Kidney (tissue), 13 donors: ENCODE measurements at regions not wholly inside any gene's neighbourhood (a gene's known extent, or its start where the extent isn't known, plus 50 kb on each side); places are given as distances from the start of the nearest gene placed in this dataset.

Experiments
- DNase-seq, 5 donors: peaks; one replicate each; pipeline ENCODE4 v3.0.0-alpha.2; 2013 to 2020
- FAIRE-seq: peaks from 2 replicates; lab custom pipeline; 2012; peaks lifted over from hg19 to GRCh38; lab: Jason Lieb, UNC
- H3K27ac ChIP-seq, 2 donors: one replicate each; pipeline ENCODE4 v1.7.0; 2013; ENCODE audit warnings: low read depth in 2 of 2, low read length in 2 of 2, inconsistent platforms in 1 of 2
- H3K27me3 ChIP-seq: one replicate; pipeline ENCODE4 v1.7.1; 2013; ENCODE audit warnings: low read length, inconsistent platforms; ENCODE audit not compliant: control insufficient read depth, insufficient read depth
- H3K36me3 ChIP-seq, 3 donors: one replicate each; pipeline versions ENCODE4 v1.7.0 to v1.7.1; 2013; ENCODE audit warnings: low read length in 3 of 3, control low read depth in 1 of 3, inconsistent platforms in 1 of 3; ENCODE audit not compliant: insufficient read depth in 3 of 3, control insufficient read depth in 2 of 3
- H3K4me1 ChIP-seq, 3 donors: one replicate each; pipeline versions ENCODE4 v1.7.0 to v1.7.1; 2013; ENCODE audit warnings: low read length in 3 of 3, inconsistent platforms in 1 of 3, low read depth in 1 of 3; ENCODE audit not compliant: control insufficient read depth in 2 of 3, insufficient read depth in 2 of 3
- H3K4me3 ChIP-seq, 3 donors: one replicate each; pipeline versions ENCODE4 v1.7.0 to v1.8.1; 2013; ENCODE audit warnings: low read length in 3 of 3, control low read depth in 1 of 3, inconsistent platforms in 1 of 3
- H3K9ac ChIP-seq, 3 donors: one replicate each; pipeline versions ENCODE4 v1.7.0 to v1.7.1; 2013; ENCODE audit warnings: low read length in 3 of 3, control low read depth in 1 of 3, inconsistent platforms in 1 of 3
- H3K9me3 ChIP-seq, 3 donors: one replicate each; pipeline versions ENCODE4 v1.7.0 to v1.7.1; 2013; ENCODE audit warnings: low read length in 3 of 3, control low read depth in 1 of 3, inconsistent platforms in 1 of 3; ENCODE audit not compliant: control insufficient read depth in 2 of 3, insufficient read depth in 1 of 3
- CTCF ChIP-seq: IDR thresholded peaks from 3 replicates; pipeline ENCODE4 v1.5.1; 2012; ENCODE audit warnings: mild to moderate bottlenecking, moderate library complexity, borderline replicate concordance; ENCODE audit not compliant: insufficient read depth; ENCODE audit errors: extremely low read depth
- intact Hi-C: fragments of 100-400 bp; cut with DNase I; formaldehyde crosslinking; loops from one replicate; pipeline ENCODE4 v1.11.1; 2022
- donor health status: control.
- donor health status: control.
- donor health status: control.
- donor health status: control.
- donor health status: control.
- donor health status: DM: yes; HTN: yes; CAD: no.
- donor health status: Normal renal cell carcinoma (clear cell type).

GRCh38 chr15:31977138-31977537 is 53.2 kb upstream of the CHRNA7 start:
- intact Hi-C loops, result no loop called here
- Histone ChIP-seq H3K9me3 (no peaks in the 10 kb centered on the region), H3K4me1 (peaks cover 0 to 5% (median 3%) of the 10 kb centered on the region in 3 donors), H3K27ac (no peak overlapping the region), H3K27me3 (no peaks in the 10 kb centered on the region), H3K4me3 (no peak overlapping the region), H3K9ac (no peak overlapping the region), H3K36me3 (no peaks in the 10 kb centered on the region)
- FAIRE-seq (no peak), DNase-seq (no peak)
- TF ChIP-seq CTCF, result no peak

- Histone ChIP-seq H3K9ac (no peak overlapping the region), H3K36me3 (no peaks in the 10 kb centered on the region), H3K9me3 (no peaks in the 10 kb centered on the region), H3K4me3 (no peak overlapping the region), H3K27me3 (no peaks in the 10 kb centered on the region), H3K27ac (no peak overlapping the region), H3K4me1 (peaks cover 0 to 5% (median 3%) of the 10 kb centered on the region in 3 donors)
- FAIRE-seq (no peak), DNase-seq (peak; percentile 68 to 81 (median 77))
- peak; percentile 77 for TF ChIP-seq CTCF
- intact Hi-C loops, result no loop called here
Observed at GRCh38 chr15:31977812-31978661, 52.3 kb upstream of the CHRNA7 start.
